BLaER1 treated with 17β-estradiol and CSF1 and Interleukin-3, amounts not matched to agents 10 nM and 100 nM (cell line): ENCODE measurements at regions not wholly inside any gene's neighbourhood (a gene's known extent, or its start where the extent isn't known, plus 50 kb on each side); places are given as distances from the start of the nearest gene placed in this dataset.

ENCODE experiments used
- H3K27ac ChIP-seq, 11 experiments: shearing (Covaris generic); formaldehyde crosslinking; 2 replicates each; pipeline ENCODE4 v1.8.1; 2022
- H3K27me3 ChIP-seq, 11 experiments: shearing (Covaris generic); formaldehyde crosslinking; 2 replicates each; pipeline ENCODE4 v1.8.1; 2022
- H3K36me3 ChIP-seq, 11 experiments: shearing (Covaris generic); formaldehyde crosslinking; 2 replicates each; pipeline ENCODE4 v1.8.1; 2022
- H3K4me1 ChIP-seq, 10 experiments: shearing (Covaris generic); formaldehyde crosslinking; 2 replicates each; pipeline ENCODE4 v1.8.1; 2022
- H3K4me2 ChIP-seq, 11 experiments: shearing (Covaris generic); formaldehyde crosslinking; 2 replicates each; pipeline ENCODE4 v1.8.1; 2022
- H3K4me3 ChIP-seq, 10 experiments: shearing (Covaris generic); formaldehyde crosslinking; 2 replicates each; pipeline ENCODE4 v1.8.1; 2022
- H3K9ac ChIP-seq, 11 experiments: shearing (Covaris generic); formaldehyde crosslinking; 2 replicates each; pipeline ENCODE4 v1.8.1; 2022
- H3K9me3 ChIP-seq, 11 experiments: shearing (Covaris generic); formaldehyde crosslinking; replicated peaks in 1 of 11; 2 replicates each; pipeline ENCODE4 v1.8.1; 2022
- H4K20me1 ChIP-seq, 11 experiments: shearing (Covaris generic); formaldehyde crosslinking; 2 replicates each; pipeline ENCODE4 v1.8.1; 2022
- Cebpa-rat ChIP-seq, 11 experiments: shearing (Covaris generic); IDR thresholded peaks; 2 replicates each; pipeline ENCODE4 v1.8.1; 2022

DNA sequence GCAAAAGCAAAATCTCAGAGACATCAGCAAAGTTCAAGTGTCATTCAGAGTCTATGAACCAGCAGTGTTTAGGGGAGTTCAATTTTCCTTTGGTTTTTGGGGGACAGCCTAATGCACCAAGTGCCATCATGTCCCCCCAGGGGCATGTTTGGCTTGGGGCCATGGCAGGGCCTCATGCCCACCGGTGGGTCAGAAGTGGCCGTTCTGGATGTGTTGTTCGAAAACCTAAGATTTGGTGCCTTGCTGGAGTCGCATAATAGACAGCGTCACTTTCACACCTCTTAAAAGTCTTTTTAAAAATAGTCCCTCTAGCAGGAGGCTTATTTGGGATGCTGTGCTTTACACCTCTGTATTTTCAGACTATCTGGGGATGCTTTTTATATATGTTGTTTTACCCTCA, 250.1 kb downstream of the ZNF536 start:
- peaks cover 11 to 28% (median 23%) of the 10 kb centered on the region in 11 experiments for H3K9me3 ChIP-seq
- H3K27ac ChIP-seq: no peak overlapping the region
- no peak for TF ChIP-seq Cebpa-rat (IDR thresholded peaks at IDR 0.05)
- no peaks in the 10 kb centered on the region for H4K20me1 ChIP-seq
- H3K36me3 ChIP-seq: no peaks in the 10 kb centered on the region
- no peaks in the 10 kb centered on the region for H3K27me3 ChIP-seq
- no peak overlapping the region for H3K4me2 ChIP-seq
- H3K4me3 ChIP-seq: no peak overlapping the region
- no peak overlapping the region for H3K9ac ChIP-seq
- H3K4me1 ChIP-seq: no peaks in the 10 kb centered on the region

DNA sequence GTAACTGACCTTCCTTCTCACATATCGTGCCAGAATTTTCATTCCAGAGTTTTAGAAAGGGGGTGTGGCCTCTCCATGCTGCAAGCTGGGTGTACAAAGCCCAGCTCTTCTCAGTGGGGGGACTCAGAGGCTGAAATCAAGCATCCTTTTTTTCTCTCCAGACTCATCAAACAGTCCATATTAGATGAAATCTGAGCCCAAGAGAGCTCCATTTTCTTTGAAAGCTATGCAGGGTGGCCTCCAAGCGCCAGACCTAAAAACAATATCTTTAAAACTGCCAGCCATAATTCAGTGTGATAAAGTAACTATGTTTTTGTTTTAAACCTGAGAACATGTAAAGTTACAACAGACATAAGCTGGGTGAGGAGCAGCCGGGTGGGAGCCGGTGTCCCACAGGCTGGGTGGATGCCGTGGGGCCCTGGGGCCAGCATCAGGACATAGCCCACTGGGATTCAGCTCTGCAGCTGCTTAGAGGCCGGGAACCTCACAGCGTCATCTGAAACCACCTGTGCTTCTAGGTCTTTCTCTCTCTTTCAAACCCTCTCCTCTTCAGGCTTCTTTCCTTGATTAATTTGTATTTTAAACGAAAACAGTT, 249.2 kb downstream of the ZNF536 start:
- Histone ChIP-seq H3K4me2 (no peak overlapping the region), H3K27me3 (no peaks in the 10 kb centered on the region), H3K27ac (no peak overlapping the region), H3K36me3 (no peaks in the 10 kb centered on the region), H3K4me1 (no peaks in the 10 kb centered on the region), H3K9me3 (peaks cover 11 to 28% (median 23%) of the 10 kb centered on the region in 11 experiments), H3K9ac (no peak overlapping the region), H3K4me3 (no peak overlapping the region), H4K20me1 (no peaks in the 10 kb centered on the region)
- TF ChIP-seq Cebpa-rat (IDR thresholded peaks at IDR 0.05): no peak

DNA sequence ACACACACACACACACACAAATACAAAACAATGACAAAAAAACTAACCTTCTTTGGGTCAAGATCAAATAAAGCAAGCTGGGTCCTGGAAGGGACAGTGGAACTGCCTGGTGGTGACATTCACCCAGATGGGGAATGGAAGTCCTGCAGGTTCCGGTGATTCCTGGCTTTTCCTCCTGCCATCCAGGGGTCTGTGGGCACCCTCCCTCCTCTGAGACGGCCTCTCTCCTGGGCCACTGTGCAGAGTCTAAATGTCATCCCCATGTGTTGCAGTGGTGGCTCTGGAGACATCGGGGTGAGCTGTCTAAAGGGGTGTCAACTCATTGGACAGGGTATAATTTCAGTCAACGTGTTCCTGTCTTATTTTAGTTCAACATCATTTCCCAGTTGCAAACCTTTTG, 248.2 kb downstream of the ZNF536 start:
- Histone ChIP-seq H3K27ac (no peak overlapping the region), H3K9ac (no peak overlapping the region), H4K20me1 (no peaks in the 10 kb centered on the region), H3K4me3 (no peak overlapping the region), H3K27me3 (no peaks in the 10 kb centered on the region), H3K4me2 (no peak overlapping the region), H3K36me3 (no peaks in the 10 kb centered on the region), H3K4me1 (no peaks in the 10 kb centered on the region), H3K9me3 (peaks cover 11 to 25% (median 23%) of the 10 kb centered on the region in 11 experiments)
- no peak for TF ChIP-seq Cebpa-rat (IDR thresholded peaks at IDR 0.05)

DNA sequence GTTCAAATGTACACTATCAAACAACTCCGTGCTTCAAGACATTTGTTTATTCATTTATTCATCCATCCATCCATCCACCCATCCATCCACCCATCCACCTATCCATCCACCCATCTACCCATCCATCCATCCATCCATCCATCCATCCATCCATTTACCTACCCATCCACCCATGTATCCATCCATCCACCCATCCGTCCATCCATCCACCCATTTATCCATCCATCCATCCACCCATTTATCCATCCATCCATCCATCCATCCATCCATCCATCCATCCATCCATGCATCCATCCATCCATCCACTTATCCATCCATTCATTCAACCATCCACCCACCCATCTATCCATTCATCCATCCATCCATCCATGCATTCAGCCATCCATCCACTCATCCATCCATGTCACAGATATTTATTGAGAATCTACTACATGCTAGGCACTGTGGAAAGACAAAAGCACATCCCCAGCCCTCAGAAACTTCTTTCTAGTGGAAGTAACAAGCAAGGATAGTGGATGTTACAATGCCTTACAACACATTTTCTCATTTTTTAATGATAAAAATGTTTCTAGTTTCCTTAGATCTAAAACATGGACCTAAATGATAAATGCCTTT, 237.6 kb downstream of the ZNF536 start:
- Histone ChIP-seq H3K27me3 (no peaks in the 10 kb centered on the region), H3K9ac (no peak overlapping the region), H3K36me3 (no peaks in the 10 kb centered on the region), H4K20me1 (no peaks in the 10 kb centered on the region), H3K4me2 (no peak overlapping the region), H3K27ac (no peak overlapping the region), H3K9me3 (no peaks in the 10 kb centered on the region), H3K4me1 (no peaks in the 10 kb centered on the region), H3K4me3 (no peak overlapping the region)
- TF ChIP-seq Cebpa-rat (IDR thresholded peaks at IDR 0.05): no peak

DNA sequence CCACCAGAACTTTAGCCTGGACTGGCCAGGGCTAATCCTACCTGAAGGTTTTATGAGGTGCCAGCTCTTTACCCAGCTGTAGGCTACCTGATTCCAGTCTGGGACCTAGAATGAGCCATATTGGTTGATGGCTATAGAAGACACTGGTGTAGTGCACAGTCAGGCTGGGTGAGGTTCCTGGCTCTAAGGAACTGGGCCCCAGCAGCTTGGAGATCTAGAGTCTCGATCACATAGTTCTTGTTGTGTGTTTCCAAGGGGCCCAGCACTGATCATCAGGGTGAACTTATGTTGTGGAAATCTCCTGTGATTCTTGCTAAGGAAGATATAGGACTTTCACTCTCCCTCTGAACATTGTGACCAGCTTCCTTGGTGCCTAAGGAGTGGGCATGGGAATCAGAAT, 236.3 kb downstream of the ZNF536 start:
- H3K4me2 ChIP-seq: no peak overlapping the region
- no peak overlapping the region for H3K27ac ChIP-seq
- no peak overlapping the region for H3K4me3 ChIP-seq
- no peak overlapping the region for H3K9ac ChIP-seq
- no peaks in the 10 kb centered on the region for H4K20me1 ChIP-seq
- H3K36me3 ChIP-seq: no peaks in the 10 kb centered on the region
- H3K27me3 ChIP-seq: no peaks in the 10 kb centered on the region
- no peak for TF ChIP-seq Cebpa-rat (IDR thresholded peaks at IDR 0.05)
- no peaks in the 10 kb centered on the region for H3K4me1 ChIP-seq
- H3K9me3 ChIP-seq: no peaks in the 10 kb centered on the region
